22Rv1 (cell line): ENCODE measurements at regions not wholly inside any gene's neighbourhood (a gene's known extent, or its start where the extent isn't known, plus 50 kb on each side); places are given as distances from the start of the nearest gene placed in this dataset.
"Not testable (repeated sequence)": the region's sequence is repeated elsewhere in the genome, so short reads cannot be mapped to it uniquely, and the experiment has no call there.

Experiments used
- ZFX ChIP-seq: fragments of 450-650 bp; IDR thresholded peaks from 2 replicates; pipeline ENCODE4 v1.6.1; 2017; ENCODE audit warnings: antibody characterized with exemption, borderline replicate concordance
- TF ChIP-seq, protein P1 (sequence below): fragments of 450-650 bp; IDR thresholded peaks from 2 replicates; pipeline ENCODE4 v1.5.1; 2017; ENCODE audit warnings: mild to moderate bottlenecking

DNA sequence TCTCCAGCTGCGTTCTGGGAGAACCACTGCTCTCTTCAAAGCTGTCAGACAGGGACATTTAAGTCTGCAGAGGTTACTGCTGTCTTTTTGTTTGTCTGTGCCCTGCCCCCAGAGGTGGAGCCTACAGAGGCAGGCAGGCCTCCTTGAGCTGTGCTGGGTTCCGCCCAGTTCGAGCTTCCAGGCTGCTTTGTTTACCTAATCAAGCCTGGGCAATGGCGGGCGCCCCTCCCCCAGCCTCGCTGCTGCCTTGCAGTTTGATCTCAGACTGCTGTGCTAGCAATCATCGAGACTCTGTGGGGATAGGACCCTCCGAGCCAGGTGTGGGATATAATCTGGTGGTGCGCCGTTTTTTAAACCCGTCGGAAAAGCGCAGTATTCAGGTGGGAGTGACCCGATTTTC, 145.8 kb upstream of the FANCL start:
- TF ChIP-seq, protein P1, sequence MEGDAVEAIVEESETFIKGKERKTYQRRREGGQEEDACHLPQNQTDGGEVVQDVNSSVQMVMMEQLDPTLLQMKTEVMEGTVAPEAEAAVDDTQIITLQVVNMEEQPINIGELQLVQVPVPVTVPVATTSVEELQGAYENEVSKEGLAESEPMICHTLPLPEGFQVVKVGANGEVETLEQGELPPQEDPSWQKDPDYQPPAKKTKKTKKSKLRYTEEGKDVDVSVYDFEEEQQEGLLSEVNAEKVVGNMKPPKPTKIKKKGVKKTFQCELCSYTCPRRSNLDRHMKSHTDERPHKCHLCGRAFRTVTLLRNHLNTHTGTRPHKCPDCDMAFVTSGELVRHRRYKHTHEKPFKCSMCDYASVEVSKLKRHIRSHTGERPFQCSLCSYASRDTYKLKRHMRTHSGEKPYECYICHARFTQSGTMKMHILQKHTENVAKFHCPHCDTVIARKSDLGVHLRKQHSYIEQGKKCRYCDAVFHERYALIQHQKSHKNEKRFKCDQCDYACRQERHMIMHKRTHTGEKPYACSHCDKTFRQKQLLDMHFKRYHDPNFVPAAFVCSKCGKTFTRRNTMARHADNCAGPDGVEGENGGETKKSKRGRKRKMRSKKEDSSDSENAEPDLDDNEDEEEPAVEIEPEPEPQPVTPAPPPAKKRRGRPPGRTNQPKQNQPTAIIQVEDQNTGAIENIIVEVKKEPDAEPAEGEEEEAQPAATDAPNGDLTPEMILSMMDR: not testable (repeated sequence)
- TF ChIP-seq ZFX: not testable (repeated sequence)
